ENCODE measurements at regions not wholly inside any gene's neighbourhood (a gene's known extent, or its start where the extent isn't known, plus 50 kb on each side); places are given as distances from the start of the nearest gene placed in this dataset.

DNA sequence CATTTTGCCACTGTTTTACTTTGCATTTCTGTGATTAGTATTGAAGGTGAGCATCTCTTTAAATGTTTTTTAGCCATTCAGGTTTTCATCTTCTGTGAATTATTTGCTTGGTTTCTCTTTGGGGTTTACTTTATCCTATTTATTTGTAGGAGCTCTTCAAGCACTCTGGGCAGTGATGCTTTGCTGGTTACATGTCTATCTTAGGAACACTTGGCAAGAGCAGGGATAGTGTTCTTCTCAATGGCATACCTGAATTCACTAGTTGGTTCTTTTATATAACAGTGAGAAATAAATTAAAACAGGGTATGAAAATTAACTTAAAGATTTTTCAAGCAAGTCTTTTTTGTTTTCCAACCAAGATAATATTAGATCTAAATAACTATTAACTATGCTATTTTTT, 119.7 kb upstream of the BACH2 start:
- no peak for TF ChIP-seq EZH2 (IDR thresholded peaks at IDR 0.05; ENCODE audit: insufficient read depth, low read length)
- TF ChIP-seq, protein P1, sequence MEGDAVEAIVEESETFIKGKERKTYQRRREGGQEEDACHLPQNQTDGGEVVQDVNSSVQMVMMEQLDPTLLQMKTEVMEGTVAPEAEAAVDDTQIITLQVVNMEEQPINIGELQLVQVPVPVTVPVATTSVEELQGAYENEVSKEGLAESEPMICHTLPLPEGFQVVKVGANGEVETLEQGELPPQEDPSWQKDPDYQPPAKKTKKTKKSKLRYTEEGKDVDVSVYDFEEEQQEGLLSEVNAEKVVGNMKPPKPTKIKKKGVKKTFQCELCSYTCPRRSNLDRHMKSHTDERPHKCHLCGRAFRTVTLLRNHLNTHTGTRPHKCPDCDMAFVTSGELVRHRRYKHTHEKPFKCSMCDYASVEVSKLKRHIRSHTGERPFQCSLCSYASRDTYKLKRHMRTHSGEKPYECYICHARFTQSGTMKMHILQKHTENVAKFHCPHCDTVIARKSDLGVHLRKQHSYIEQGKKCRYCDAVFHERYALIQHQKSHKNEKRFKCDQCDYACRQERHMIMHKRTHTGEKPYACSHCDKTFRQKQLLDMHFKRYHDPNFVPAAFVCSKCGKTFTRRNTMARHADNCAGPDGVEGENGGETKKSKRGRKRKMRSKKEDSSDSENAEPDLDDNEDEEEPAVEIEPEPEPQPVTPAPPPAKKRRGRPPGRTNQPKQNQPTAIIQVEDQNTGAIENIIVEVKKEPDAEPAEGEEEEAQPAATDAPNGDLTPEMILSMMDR (IDR thresholded peaks at IDR 0.05; ENCODE audit: insufficient read depth, low read depth, low read length), result no peak
